Stimulated activated CD4-positive, alpha-beta T cell treated with anti-CD3 and anti-CD28 coated beads, Interleukin-12 subunit alpha, Interleukin-12 subunit beta, amount 100 ng/mL, for 4 hours (primary cell): ENCODE measurements at regions not wholly inside any gene's neighbourhood (a gene's known extent, or its start where the extent isn't known, plus 50 kb on each side); places are given as distances from the start of the nearest gene placed in this dataset.

ENCODE experiments used
- DNase-seq: peaks from one replicate; pipeline ENCODE4 v3.0.0-alpha.2; 2020

DNA sequence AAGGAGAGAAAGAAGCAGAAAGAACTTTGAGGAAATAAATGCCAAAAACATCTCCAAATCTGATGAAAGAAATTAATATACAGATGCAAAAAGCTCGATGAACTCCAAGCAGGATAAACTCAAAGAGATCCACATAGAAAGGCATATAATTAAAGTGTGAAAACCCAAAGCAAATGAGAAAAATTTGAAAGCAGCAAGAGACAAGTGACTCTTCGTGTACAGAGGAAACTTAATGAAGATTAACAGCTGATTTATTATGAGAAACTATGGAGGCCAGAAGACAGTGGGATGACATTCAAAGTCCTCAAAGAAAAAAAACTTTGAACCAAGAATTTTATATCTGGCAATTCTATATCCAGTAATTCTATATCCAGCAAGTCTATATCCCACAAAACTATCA is 163.0 kb upstream of the TMCC3 start:
- no peak for DNase-seq

- DNase-seq = no peak
Measured at GRCh38 chr12:94812345-94812744, 162.0 kb upstream of the TMCC3 start.

- DNase-seq = no peak
Measured at GRCh38 chr12:94811611-94812010, 161.3 kb upstream of the TMCC3 start.

- no peak for DNase-seq
Measured at GRCh38 chr12:94807951-94808350, 157.6 kb upstream of the TMCC3 start.

DNA sequence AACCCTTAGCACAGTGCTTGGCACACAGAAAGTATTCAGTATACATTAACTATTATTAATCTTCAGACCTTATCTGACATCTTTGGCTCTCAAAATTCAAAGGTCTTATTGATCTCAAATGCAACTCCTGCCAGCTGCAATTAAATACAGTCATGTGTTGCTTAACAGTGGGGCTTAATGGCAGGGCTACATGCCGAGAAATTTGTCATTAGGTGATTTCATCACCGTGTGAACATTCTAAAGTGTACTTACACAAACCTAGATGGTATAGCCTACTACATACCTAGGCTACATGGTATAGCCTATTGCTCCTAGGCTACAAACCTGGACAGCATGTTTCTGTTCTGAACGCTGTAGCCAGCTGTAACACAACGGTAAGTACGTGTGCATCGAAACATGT is 156.3 kb upstream of the TMCC3 start:
- DNase-seq = no peak

DNA sequence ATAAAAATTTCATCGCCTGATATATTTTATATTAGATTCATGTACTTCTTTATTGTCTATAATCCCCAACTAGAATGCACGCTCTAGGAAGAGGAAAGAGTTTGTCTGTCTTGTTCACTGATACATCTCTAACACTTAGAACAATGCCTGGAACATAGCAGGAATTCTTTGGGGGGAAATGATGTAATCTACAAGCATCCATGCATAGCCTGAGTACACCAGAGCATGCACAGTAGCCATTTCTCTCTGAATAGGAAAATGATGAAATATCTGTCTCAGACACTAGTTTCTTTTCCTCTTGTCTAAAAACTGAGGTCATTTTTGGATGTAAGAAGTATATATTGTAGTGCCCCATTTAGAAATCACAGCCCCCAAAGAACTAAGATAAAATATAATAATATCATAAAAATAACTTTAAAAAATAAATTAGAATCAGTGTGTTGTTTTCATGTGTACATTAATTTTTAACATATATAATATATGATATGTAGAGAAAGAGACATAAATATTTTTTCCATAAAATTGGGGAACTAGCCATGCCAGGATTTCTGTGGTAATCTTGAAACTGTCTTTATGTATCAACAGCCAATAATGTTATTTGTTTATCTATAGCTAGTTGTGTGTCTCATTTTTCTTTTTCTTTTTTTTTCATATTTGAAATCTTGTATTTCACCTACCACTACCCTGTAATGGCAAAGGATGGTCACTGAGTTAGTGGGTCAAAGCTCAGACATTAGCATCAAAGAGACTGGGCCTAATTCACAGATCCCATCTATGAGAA is 155.6 kb upstream of the TMCC3 start:
- DNase-seq = no peak

GRCh38 chr12:94803939-94804338 is 153.6 kb upstream of the TMCC3 start:
- no peak for DNase-seq

DNA sequence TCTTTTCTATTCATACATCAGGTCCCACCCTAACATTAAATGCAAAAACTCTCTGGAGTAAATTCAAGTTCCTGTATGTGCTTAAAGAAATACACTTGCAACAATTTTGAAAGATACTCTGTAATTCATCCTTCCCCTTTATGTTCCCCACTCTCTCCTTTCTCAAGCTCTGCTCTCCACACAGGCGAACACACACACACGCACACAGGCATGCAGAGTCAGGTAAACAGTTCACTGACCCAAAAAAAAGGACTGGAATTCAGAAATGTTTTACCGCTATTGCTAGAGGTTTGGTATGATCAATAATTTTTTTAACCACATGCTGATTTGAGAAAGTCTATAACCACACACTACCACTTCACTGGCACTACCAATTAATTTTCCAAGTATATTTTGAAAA is 152.4 kb upstream of the TMCC3 start:
- DNase-seq = no peak

GRCh38 chr12:94801745-94802144 is 151.4 kb upstream of the TMCC3 start:
- DNase-seq = no peak

GRCh38 chr12:94799136-94799535 is 148.8 kb upstream of the TMCC3 start:
- no peak for DNase-seq

DNA sequence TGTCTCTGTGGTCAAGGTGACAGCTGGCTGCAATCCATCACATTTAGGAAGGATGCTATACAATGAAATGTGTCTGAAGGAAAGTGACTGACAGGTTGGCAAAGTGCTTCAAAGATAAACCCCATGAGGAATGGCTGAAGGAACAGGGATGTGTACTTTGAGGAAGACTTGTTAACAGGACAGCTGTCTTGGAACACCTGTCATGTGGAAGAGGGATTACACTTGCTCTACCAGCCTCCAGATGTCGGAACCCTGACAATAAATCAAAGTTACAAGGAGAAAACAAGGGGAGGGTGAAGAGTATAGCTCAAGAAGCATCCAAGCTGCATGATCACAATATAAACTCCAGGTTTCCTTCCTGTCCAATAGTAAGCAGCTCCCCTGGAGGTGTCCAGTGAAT is 147.8 kb upstream of the TMCC3 start:
- DNase-seq = no peak

GRCh38 chr12:94795520-94795919 is 145.2 kb upstream of the TMCC3 start:
- no peak for DNase-seq

DNA sequence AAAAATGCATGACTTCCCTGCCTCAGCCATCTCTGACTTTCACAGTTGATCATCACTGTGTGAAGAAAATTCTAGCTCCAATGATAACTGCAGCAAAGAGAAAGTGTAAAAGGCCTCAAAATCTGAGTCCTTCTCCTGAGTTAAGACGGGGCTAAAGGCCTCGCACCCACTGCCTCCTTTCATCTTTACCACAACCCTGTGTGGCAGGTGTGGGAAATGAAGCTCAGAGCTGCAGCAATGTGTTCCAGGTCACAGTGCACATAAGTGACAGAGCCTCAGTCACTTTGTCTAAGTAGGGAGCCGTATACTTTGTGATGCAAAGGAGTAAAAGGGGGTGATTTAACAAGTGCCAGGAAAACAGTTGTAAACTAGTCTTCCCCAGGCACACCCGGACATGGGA is 144.7 kb upstream of the TMCC3 start:
- DNase-seq = no peak

- no peak for DNase-seq
Measured at GRCh38 chr12:94793191-94793595, 142.8 kb upstream of the TMCC3 start.

DNA sequence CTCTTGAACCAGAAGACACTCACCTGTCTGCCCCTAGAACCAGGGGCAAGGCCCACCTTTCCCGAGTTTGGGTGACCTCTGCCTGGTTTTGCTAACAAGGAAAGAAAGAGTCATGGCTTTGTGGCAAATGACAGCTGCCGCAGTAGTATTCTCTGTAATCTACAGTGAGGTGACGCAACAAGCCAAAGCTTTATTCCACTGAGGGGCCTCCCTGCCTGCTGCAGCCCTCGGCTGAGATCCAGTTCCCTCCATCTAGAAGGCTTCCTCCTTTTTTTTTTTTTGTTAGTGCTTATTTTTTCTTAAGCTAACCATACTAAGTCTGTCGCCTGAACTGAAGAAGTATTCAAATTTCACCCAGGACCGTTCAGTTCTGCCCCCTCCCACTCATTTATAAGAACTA is 142.3 kb upstream of the TMCC3 start:
- DNase-seq = no peak

- DNase-seq = no peak
Measured at GRCh38 chr12:94791933-94792332, 141.6 kb upstream of the TMCC3 start.

DNA sequence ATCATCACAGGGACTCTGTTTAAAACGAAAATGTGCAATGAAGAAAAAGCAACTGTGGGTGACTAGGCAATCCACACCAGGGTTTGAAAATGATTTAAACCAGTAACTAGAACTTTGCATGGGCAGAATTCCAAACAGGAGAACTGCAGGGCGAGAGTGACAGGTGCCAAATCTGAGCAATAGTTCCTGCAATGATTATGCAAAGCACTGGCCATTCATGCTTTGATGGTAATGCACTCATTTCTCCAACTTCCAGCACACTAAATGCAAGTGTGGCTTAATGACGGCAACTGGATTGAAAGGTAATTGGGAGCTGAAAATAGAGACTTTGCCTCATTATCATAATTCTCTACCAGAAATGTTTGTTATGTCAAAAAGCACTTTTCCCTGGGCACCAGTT is 140.5 kb upstream of the TMCC3 start:
- no peak for DNase-seq

DNA sequence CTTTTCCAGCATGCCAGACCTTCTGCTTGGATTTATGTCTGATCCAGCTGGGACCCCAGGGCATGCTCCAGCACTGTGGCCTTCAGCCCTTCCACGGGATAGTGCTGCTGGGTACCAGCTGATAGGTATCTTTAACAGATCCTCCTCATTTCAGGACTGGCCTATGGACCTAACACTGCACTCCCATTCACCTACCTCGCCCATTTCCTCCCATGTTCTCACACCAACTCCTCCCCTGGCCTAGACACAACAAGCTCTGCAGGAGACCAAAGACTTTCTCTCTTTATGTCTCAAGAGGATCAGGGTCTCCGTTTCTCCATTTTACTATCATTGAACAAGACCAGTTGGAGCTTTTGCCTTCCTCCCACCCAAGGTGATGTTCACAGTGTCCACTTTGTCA is 140.0 kb upstream of the TMCC3 start:
- DNase-seq = no peak

DNA sequence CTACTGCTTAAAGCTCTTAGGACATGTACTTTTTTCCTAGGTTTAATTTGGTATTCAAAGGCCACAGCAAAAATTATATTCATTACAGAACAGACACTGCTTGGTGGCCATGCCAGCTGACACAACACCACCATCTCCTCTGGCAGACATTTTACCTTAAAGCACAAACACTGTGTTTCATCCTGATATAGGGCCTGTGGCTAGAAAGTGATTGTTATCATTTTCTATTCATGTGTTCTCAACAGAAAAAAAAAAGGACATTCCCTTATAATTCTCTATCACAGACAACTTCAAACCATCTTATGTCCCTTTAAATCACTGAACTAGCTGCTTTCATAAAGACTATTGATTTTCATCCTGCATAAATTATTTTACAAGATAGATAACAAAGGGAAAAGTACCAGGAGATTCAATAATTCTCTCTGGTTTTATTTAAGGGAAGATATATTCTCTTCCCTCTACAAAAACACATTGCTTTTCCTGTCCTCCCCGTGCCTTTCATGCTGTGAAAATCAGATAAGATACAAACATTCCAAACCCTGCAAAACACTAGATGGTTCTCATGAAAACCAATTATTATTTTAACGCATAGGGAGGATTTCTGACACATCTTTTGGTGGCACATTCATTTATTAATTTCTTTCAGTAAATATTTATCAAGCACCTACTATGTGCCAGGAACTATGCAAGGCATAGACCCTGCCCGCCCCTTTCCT is 139.3 kb upstream of the TMCC3 start:
- DNase-seq = no peak

DNA sequence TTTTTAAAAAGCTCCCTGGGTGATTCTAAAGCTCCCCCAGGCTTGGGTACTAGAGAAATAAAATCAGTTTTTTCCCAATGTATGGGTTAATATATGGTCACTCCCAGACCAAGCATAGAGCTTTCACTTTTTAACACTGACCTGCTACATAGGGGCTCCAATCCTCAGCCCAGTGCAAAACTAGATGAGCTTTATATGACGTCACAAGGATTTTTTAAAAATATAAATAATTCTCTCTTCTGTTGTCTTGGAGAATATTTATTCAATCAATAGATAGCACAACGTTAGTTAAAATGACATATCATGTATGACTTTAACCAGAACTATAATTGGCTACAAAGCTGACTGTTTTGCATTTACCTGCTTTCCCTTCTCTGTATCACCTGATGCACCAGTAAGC is 137.9 kb upstream of the TMCC3 start:
- no peak for DNase-seq

DNA sequence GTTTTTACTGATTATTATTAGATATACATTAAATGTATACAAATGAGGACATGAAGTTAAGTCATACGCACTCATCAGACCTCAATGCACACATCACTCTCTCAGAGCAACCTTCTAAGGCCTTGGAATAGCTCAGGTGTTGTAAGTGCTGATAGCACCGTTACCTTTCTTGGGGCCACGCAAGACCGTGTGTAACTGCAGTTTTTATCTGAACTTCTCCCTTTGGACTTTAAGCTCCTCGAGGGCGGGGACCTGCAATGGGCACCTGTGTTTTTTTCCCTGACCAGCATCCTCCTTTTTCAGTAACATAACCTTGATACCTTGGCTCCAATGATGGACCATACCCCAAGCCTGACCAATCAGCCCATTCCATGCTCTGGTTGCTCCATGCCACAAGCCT is 136.5 kb upstream of the TMCC3 start:
- no peak for DNase-seq

DNA sequence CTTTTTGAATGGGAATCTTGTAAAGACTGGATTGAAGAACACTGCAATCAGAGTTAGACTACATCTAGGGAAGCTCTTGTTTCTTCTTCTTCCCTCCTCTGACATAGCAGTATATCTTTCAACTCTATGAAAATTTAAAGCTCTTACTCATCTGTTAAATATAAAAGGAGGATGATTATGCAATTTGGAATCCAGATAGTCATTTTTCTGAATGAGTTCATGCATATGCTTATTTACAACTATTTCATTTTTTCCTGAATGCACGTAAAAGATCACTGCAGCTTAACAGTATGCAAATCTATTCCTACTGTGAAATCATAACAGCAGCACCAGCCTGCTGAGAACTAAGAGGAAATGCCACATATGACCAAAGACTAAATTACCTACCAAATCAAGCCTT is 133.5 kb upstream of the TMCC3 start:
- no peak for DNase-seq

DNA sequence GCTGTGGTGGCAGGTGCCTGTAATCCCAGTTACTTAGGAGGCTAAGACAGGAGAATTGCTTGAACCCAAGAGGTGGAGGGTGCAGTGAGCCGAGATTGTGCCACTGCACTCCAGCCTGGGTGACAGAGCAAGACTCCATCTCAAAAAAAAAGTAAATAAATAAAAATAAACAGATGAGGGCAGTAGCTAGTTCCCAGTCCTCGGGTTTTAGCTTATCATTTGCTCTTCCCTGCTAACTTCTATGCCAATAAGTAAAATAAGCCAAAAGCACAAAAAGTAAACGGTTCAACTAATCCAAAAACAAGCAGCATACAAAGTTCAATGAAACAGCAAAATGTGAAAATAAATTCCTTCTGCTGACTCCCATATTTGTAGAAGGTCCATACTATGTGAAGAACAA is 133.0 kb upstream of the TMCC3 start:
- DNase-seq = no peak

DNA sequence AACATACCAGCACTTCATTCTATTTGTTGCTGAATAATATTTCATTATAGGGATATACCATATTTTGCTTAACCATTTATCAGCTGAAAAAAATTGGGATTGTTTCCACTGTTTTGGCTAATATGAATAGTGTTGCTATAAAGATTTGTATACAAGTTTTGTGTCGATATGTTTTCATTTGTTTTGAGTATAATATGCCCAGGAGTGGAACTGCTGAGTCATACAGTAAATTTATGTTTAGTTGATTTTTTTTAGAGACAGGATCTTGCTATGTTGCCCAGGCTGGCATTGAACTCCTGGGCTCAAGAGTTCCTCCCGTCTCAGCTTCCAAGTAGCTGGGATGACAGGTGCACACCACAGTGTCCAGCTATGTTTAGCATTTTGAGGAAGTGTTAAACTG is 131.5 kb upstream of the TMCC3 start:
- DNase-seq = no peak

DNA sequence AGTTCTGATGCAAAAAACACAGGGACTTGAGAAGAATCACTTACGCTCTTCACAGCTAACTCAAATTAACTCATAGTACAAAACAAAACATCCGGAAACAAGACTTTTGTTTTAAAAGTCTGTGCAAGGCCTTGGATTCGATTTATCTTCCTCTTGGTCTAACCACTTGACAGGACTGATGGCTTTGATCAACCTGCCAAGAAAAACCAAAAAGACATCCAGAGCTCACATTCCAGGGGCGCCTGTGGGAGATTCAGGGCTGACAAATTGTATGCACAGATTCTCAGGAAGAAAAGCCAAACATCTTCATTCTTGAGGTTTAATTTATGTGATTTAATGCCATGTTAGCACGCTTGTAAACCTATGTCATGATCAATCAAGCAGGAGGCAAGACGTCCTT is 129.1 kb upstream of the TMCC3 start:
- no peak for DNase-seq
